ENCODE measurements at regions not wholly inside any gene's neighbourhood (a gene's known extent, or its start where the extent isn't known, plus 50 kb on each side); places are given as distances from the start of the nearest gene placed in this dataset.

GRCh38 chr20:6646021-6646636 is 121.4 kb upstream of the BMP2 start:
- Mint-ChIP-seq H3K9me3 (peaks cover 8 to 10% of the 10 kb centered on the region in 2 donors), H3K27ac (no peak overlapping the region), H3K36me3 (no peaks in the 10 kb centered on the region)
- DNase-seq (ENCODE audit: low spot score in 2 of 2) (no peak), ATAC-seq (no peak)

- ATAC-seq, result no peak
- H3K9me3 Mint-ChIP-seq, result peaks cover 13 to 18% of the 10 kb centered on the region in 2 donors
- DNase-seq (ENCODE audit: low spot score in 2 of 2), result no peak
- no peak overlapping the region for H3K27ac Mint-ChIP-seq
- no peaks in the 10 kb centered on the region for H3K36me3 Mint-ChIP-seq
These were observed 122.5 kb upstream of the BMP2 start for GRCh38 chr20:6644813-6645628.

GRCh38 chr20:6641012-6641411 is 126.5 kb upstream of the BMP2 start:
- peaks cover 14 to 24% of the 10 kb centered on the region in 2 donors for H3K9me3 Mint-ChIP-seq
- no peak for ATAC-seq

GRCh38 chr20:6637160-6637579 is 130.3 kb upstream of the BMP2 start:
- H3K9me3 Mint-ChIP-seq, result peaks cover 17 to 30% of the 10 kb centered on the region in 2 donors
- no peak for ATAC-seq
- H3K27ac Mint-ChIP-seq, result no peak overlapping the region
- no peaks in the 10 kb centered on the region for H3K36me3 Mint-ChIP-seq
- no peak for DNase-seq (ENCODE audit: low spot score in 2 of 2)

More at GRCh38 chr20:6641012-6641411, 126.5 kb upstream of the BMP2 start:
- Mint-ChIP-seq H3K27ac (no peak overlapping the region), H3K36me3 (no peaks in the 10 kb centered on the region)
- DNase-seq (ENCODE audit: low spot score in 2 of 2), result no peak

- no peak for DNase-seq (ENCODE audit: low spot score in 2 of 2)
- ATAC-seq, result no peak
- Mint-ChIP-seq H3K27ac (no peak overlapping the region), H3K36me3 (no peaks in the 10 kb centered on the region), H3K9me3 (peaks cover 21 to 31% of the 10 kb centered on the region in 2 donors)
These were observed 131.0 kb upstream of the BMP2 start for GRCh38 chr20:6636209-6637159.

- Mint-ChIP-seq H3K36me3 (no peaks in the 10 kb centered on the region), H3K27ac (no peak overlapping the region), H3K9me3 (peaks cover 20 to 31% of the 10 kb centered on the region in 2 donors)
- ATAC-seq (no peak), DNase-seq (ENCODE audit: low spot score in 2 of 2) (no peak)
These were observed 132.3 kb upstream of the BMP2 start for GRCh38 chr20:6635034-6635736.

GRCh38 chr20:6632187-6632586 is 135.3 kb upstream of the BMP2 start:
- DNase-seq (ENCODE audit: low spot score in 2 of 2), result no peak
- H3K36me3 Mint-ChIP-seq, result no peaks in the 10 kb centered on the region
- H3K9me3 Mint-ChIP-seq, result peaks cover 33 to 34% of the 10 kb centered on the region in 2 donors
- H3K27ac Mint-ChIP-seq, result no peak overlapping the region
- ATAC-seq, result no peak

GRCh38 chr20:6630514-6630913 is 137.0 kb upstream of the BMP2 start:
- no peaks in the 10 kb centered on the region for H3K36me3 Mint-ChIP-seq
- ATAC-seq, result no peak
- DNase-seq (ENCODE audit: low spot score in 2 of 2), result no peak
- no peak overlapping the region for H3K27ac Mint-ChIP-seq
- peaks cover 28 to 34% of the 10 kb centered on the region in 2 donors for H3K9me3 Mint-ChIP-seq

- ATAC-seq, result no peak
These were observed 137.9 kb upstream of the BMP2 start for GRCh38 chr20:6629564-6629963.

GRCh38 chr20:6626805-6627204 is 140.7 kb upstream of the BMP2 start:
- no peak for DNase-seq (ENCODE audit: low spot score in 2 of 2)
- no peak for ATAC-seq
- H3K27ac Mint-ChIP-seq, result no peak overlapping the region
- H3K9me3 Mint-ChIP-seq, result peaks cover 23 to 25% of the 10 kb centered on the region in 2 donors
- no peaks in the 10 kb centered on the region for H3K36me3 Mint-ChIP-seq

More at GRCh38 chr20:6629564-6629963, 137.9 kb upstream of the BMP2 start:
- H3K27ac Mint-ChIP-seq, result no peak overlapping the region
- H3K9me3 Mint-ChIP-seq, result peaks cover 23 to 30% of the 10 kb centered on the region in 2 donors
- no peaks in the 10 kb centered on the region for H3K36me3 Mint-ChIP-seq
- no peak for DNase-seq (ENCODE audit: low spot score in 2 of 2)

GRCh38 chr20:6623989-6624388 is 143.5 kb upstream of the BMP2 start:
- H3K27ac Mint-ChIP-seq, result no peak overlapping the region
- peaks cover 6 to 7% of the 10 kb centered on the region in 2 donors for H3K9me3 Mint-ChIP-seq
- ATAC-seq (no peak), DNase-seq (ENCODE audit: low spot score in 2 of 2) (no peak)
- no peaks in the 10 kb centered on the region for H3K36me3 Mint-ChIP-seq

GRCh38 chr20:6622041-6622440 is 145.4 kb upstream of the BMP2 start:
- H3K36me3 Mint-ChIP-seq, result no peaks in the 10 kb centered on the region
- no peak overlapping the region for H3K27ac Mint-ChIP-seq
- peaks cover 0 to 7% of the 10 kb centered on the region in 2 donors for H3K9me3 Mint-ChIP-seq
- ATAC-seq (no peak), DNase-seq (ENCODE audit: low spot score in 2 of 2) (no peak)

- ATAC-seq, result no peak
- Mint-ChIP-seq H3K9me3 (peaks cover 5 to 7% of the 10 kb centered on the region in 2 donors), H3K36me3 (no peaks in the 10 kb centered on the region), H3K27ac (no peak overlapping the region)
- no peak for DNase-seq (ENCODE audit: low spot score in 2 of 2)
These were observed 149.4 kb upstream of the BMP2 start for GRCh38 chr20:6618051-6618450.

- Mint-ChIP-seq H3K9me3 (peaks cover 10 to 14% of the 10 kb centered on the region in 2 donors), H3K36me3 (no peaks in the 10 kb centered on the region), H3K27ac (no peak overlapping the region)
- no peak for DNase-seq (ENCODE audit: low spot score in 2 of 2)
- ATAC-seq, result no peak
These were observed 151.1 kb upstream of the BMP2 start for GRCh38 chr20:6616421-6616820.

- peaks cover 10 to 11% of the 10 kb centered on the region in 2 donors for H3K9me3 Mint-ChIP-seq
- no peak overlapping the region for H3K27ac Mint-ChIP-seq
- DNase-seq (ENCODE audit: low spot score in 2 of 2), result no peak
- no peak for ATAC-seq
- no peaks in the 10 kb centered on the region for H3K36me3 Mint-ChIP-seq
These were observed 152.7 kb upstream of the BMP2 start for GRCh38 chr20:6614836-6615235.

GRCh38 chr20:6613280-6613861 is 154.1 kb upstream of the BMP2 start:
- DNase-seq (ENCODE audit: low spot score in 2 of 2), result no peak
- Mint-ChIP-seq H3K9me3 (peaks cover 10 to 11% of the 10 kb centered on the region in 2 donors), H3K36me3 (no peaks in the 10 kb centered on the region), H3K27ac (no peak overlapping the region)
- ATAC-seq, result no peak
